Astrocyte (in vitro differentiated cells and primary cell): ENCODE measurements at regions not wholly inside any gene's neighbourhood (a gene's known extent, or its start where the extent isn't known, plus 50 kb on each side); places are given as distances from the start of the nearest gene placed in this dataset.

Experiments
- DNase-seq: peaks from one replicate; pipeline ENCODE4 v3.0.0-alpha.2; 2010; ENCODE audit warnings: low read depth
- FAIRE-seq: peaks from 2 replicates; lab custom pipeline; 2011; peaks lifted over from hg19 to GRCh38; lab: Jason Lieb, UNC
- H2AFZ ChIP-seq: 2 replicates; pipeline ENCODE4 v1.6.0; 2012; ENCODE audit warnings: low read depth, low read length, inconsistent platforms
- H3K27ac ChIP-seq: 2 replicates; pipeline ENCODE4 v1.5.1; 2011; ENCODE audit warnings: low read depth, low read length, inconsistent platforms
- H3K27me3 ChIP-seq: 2 replicates; pipeline ENCODE4 v1.6.0; 2011; ENCODE audit warnings: low read length, inconsistent platforms; ENCODE audit not compliant: insufficient read depth
- H3K36me3 ChIP-seq: 2 replicates; pipeline ENCODE4 v1.5.1; 2011; ENCODE audit warnings: low read length, inconsistent platforms; ENCODE audit not compliant: insufficient read depth
- H3K4me1 ChIP-seq: 2 replicates; pipeline ENCODE4 v1.5.1; 2011; ENCODE audit warnings: low read length, inconsistent platforms; ENCODE audit not compliant: insufficient read depth
- H3K4me2 ChIP-seq: 2 replicates; pipeline ENCODE4 v1.6.0; 2012; ENCODE audit warnings: low read length, inconsistent platforms
- H3K4me3 ChIP-seq: 2 replicates; pipeline ENCODE4 v1.5.1; 2011; ENCODE audit warnings: low read depth, mild to moderate bottlenecking, low read length, inconsistent platforms; ENCODE audit not compliant: insufficient read depth
- H3K79me2 ChIP-seq: 2 replicates; pipeline ENCODE4 v1.6.0; 2012; ENCODE audit warnings: mild to moderate bottlenecking, low read length, inconsistent platforms; ENCODE audit not compliant: insufficient read depth
- H3K9ac ChIP-seq: 2 replicates; pipeline ENCODE4 v1.6.0; 2012; ENCODE audit warnings: mild to moderate bottlenecking, low read length, inconsistent platforms
- H3K9me3 ChIP-seq: 2 replicates; pipeline ENCODE4 v1.5.1; 2012; ENCODE audit warnings: low read depth, mild to moderate bottlenecking, low read length, inconsistent platforms; ENCODE audit not compliant: insufficient read depth
- H4K20me1 ChIP-seq: 2 replicates; pipeline ENCODE4 v1.6.0; 2012; ENCODE audit warnings: low read length, inconsistent platforms; ENCODE audit not compliant: insufficient read depth
- H3K27ac Mint-ChIP-seq: one replicate; pipeline ENCODE4 v1.8.0; 2021; ENCODE audit warnings: mild to moderate bottlenecking, mixed read lengths; ENCODE audit not compliant: unreplicated experiment
- H3K27me3 Mint-ChIP-seq: one replicate; pipeline ENCODE4 v1.8.0; 2021; ENCODE audit warnings: low read depth, mixed read lengths; ENCODE audit not compliant: unreplicated experiment
- H3K36me3 Mint-ChIP-seq: one replicate; pipeline ENCODE4 v1.8.0; 2021; ENCODE audit warnings: low read depth, mixed read lengths; ENCODE audit not compliant: unreplicated experiment
- H3K4me1 Mint-ChIP-seq: one replicate; pipeline ENCODE4 v1.8.0; 2021; ENCODE audit warnings: low read depth, mixed read lengths; ENCODE audit not compliant: unreplicated experiment
- H3K4me3 Mint-ChIP-seq: one replicate; pipeline ENCODE4 v1.8.0; 2021; ENCODE audit warnings: mild to moderate bottlenecking, moderate library complexity, mixed read lengths; ENCODE audit not compliant: unreplicated experiment
- H3K9me3 Mint-ChIP-seq: one replicate; pipeline ENCODE4 v1.8.0; 2021; ENCODE audit warnings: mild to moderate bottlenecking, mixed read lengths; ENCODE audit not compliant: unreplicated experiment
- EZH2 ChIP-seq: IDR thresholded peaks from 2 replicates; pipeline ENCODE4 v1.6.1; 2012; ENCODE audit warnings: mild to moderate bottlenecking, low read length, inconsistent platforms; ENCODE audit not compliant: insufficient read depth
- TF ChIP-seq, protein P1 (sequence below): IDR thresholded peaks from 2 replicates; pipeline ENCODE4 v1.5.1; 2011; ENCODE audit warnings: low read depth, mild to moderate bottlenecking, inconsistent platforms, low read length, moderate library complexity; ENCODE audit not compliant: insufficient read depth

DNA sequence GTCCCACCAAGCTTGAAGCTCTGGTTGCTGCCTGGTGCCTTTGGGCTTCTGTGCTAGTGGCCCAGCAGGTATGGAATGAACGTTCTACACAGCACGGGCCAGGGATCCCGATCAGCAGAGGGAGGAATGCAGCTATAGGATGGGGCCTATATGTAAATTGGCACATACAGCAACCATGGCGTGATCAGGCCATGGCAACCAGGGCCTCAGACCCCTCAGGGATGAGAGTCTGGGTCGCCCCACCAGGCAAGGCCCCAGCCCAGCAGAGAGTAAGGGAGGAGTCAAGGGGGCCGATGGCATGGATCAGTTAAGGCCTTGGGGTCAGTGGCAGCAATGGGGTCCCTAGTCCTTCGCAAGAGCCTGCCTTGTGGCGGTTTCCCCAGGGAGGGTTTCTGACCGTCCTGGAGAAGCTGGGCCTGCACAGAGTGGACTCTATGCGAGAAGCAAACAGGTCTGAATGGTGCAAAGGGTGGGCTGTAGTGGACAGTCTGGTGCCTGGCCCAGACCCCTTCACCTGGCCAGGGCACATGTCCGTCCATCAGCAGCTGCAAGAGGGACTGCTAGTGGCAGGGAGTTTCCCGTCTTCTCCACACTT, 98.2 kb upstream of the SLC22A11 start:
- H4K20me1 ChIP-seq = no peaks in the 10 kb centered on the region
- Mint-ChIP-seq H3K27ac (no peak overlapping the region), H3K9me3 (peaks cover 9% of the 10 kb centered on the region), H3K4me3 (no peak overlapping the region), H3K36me3 (peaks cover 2% of the 10 kb centered on the region), H3K27me3 (peaks cover 30% of the 10 kb centered on the region), H3K4me1 (peaks cover 2% of the 10 kb centered on the region)
- H3K4me2 ChIP-seq = no peak overlapping the region
- H3K4me3 ChIP-seq = no peak overlapping the region
- TF ChIP-seq, protein P1, sequence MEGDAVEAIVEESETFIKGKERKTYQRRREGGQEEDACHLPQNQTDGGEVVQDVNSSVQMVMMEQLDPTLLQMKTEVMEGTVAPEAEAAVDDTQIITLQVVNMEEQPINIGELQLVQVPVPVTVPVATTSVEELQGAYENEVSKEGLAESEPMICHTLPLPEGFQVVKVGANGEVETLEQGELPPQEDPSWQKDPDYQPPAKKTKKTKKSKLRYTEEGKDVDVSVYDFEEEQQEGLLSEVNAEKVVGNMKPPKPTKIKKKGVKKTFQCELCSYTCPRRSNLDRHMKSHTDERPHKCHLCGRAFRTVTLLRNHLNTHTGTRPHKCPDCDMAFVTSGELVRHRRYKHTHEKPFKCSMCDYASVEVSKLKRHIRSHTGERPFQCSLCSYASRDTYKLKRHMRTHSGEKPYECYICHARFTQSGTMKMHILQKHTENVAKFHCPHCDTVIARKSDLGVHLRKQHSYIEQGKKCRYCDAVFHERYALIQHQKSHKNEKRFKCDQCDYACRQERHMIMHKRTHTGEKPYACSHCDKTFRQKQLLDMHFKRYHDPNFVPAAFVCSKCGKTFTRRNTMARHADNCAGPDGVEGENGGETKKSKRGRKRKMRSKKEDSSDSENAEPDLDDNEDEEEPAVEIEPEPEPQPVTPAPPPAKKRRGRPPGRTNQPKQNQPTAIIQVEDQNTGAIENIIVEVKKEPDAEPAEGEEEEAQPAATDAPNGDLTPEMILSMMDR = no peak
- TF ChIP-seq EZH2 = no peak
- no peaks in the 10 kb centered on the region for H3K79me2 ChIP-seq
- no peaks in the 10 kb centered on the region for H3K36me3 ChIP-seq
- no peak overlapping the region for H3K27ac ChIP-seq
- no peak overlapping the region for H2AFZ ChIP-seq
- no peaks in the 10 kb centered on the region for H3K4me1 ChIP-seq
- H3K9me3 ChIP-seq = no peaks in the 10 kb centered on the region
- H3K9ac ChIP-seq = no peak overlapping the region
- FAIRE-seq (no peak), DNase-seq (no peak)
- no peaks in the 10 kb centered on the region for H3K27me3 ChIP-seq

DNA sequence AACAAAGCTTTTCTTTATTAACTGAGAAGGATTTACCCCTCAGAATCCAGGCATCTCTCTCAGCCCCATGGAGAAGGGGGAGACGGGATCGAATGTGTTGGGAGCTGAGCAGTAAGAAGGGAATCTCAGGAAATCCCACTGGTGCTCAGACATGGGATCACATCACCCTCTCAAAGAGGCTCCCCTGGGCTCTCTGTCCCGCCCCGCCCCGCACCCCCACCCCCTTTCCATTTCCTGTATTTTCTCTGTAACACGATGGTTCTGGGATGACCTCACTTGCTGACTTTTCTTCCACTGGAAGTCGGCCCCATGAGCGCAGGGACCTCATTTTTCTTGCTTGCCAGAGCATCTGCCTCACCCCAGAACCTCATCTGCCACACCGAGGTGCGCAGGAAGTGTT, 96.7 kb upstream of the SLC22A11 start:
- FAIRE-seq (no peak), DNase-seq (no peak)
- no peak for TF ChIP-seq EZH2
- TF ChIP-seq, protein P1 = no peak
- H3K36me3 Mint-ChIP-seq = peaks cover 2% of the 10 kb centered on the region
- Histone ChIP-seq H3K36me3 (no peaks in the 10 kb centered on the region), H3K4me3 (no peak overlapping the region), H3K27ac (no peak overlapping the region), H3K9me3 (no peaks in the 10 kb centered on the region), H3K9ac (no peak overlapping the region), H3K79me2 (no peaks in the 10 kb centered on the region), H4K20me1 (no peaks in the 10 kb centered on the region), H3K27me3 (peaks cover under 1% of the 10 kb centered on the region), H3K4me2 (peak overlapping the region; percentile 25), H3K4me1 (no peaks in the 10 kb centered on the region), H2AFZ (no peak overlapping the region)
- H3K4me1 Mint-ChIP-seq = peaks cover 5% of the 10 kb centered on the region
- no peak overlapping the region for H3K27ac Mint-ChIP-seq
- peaks cover 6% of the 10 kb centered on the region for H3K9me3 Mint-ChIP-seq
- no peak overlapping the region for H3K4me3 Mint-ChIP-seq
- H3K27me3 Mint-ChIP-seq = peaks cover 21% of the 10 kb centered on the region

DNA sequence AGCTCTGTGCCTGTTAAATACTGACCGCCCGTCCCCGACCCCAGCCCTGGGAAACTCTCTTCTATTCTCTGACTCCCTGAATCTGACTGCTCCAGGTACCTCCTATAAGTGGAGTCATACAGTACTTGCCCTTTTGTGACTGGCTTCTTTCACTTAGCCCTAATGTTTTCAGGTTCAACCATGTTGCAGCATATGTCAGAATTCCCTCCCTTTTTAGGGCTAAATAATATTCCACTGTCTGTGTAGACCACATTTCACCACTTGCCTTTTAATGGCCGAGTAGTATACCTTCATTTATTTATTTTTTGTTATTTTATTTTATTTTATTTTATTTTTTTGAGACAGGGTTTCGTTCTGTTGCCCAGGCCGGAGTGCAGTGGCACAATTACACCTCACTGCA, 96.1 kb upstream of the SLC22A11 start:
- H3K9me3 Mint-ChIP-seq = peaks cover 6% of the 10 kb centered on the region

More for the DNA sequence above, 96.1 kb upstream of the SLC22A11 start:
- H3K27me3 ChIP-seq = peaks cover 4% of the 10 kb centered on the region
- no peaks in the 10 kb centered on the region for H3K36me3 ChIP-seq
- Mint-ChIP-seq H3K27me3 (peaks cover 21% of the 10 kb centered on the region), H3K36me3 (peaks cover 2% of the 10 kb centered on the region), H3K4me1 (peaks cover 9% of the 10 kb centered on the region), H3K27ac (no peak overlapping the region), H3K4me3 (no peak overlapping the region)
- FAIRE-seq (no peak), DNase-seq (no peak)
- H3K4me2 ChIP-seq = no peak overlapping the region
- no peaks in the 10 kb centered on the region for H3K79me2 ChIP-seq
- H3K9ac ChIP-seq = no peak overlapping the region
- TF ChIP-seq, protein P1 = no peak
- no peak for TF ChIP-seq EZH2
- no peaks in the 10 kb centered on the region for H4K20me1 ChIP-seq
- no peak overlapping the region for H3K4me3 ChIP-seq
- H3K9me3 ChIP-seq = no peaks in the 10 kb centered on the region
- H3K27ac ChIP-seq = no peak overlapping the region
- H2AFZ ChIP-seq = no peak overlapping the region
- H3K4me1 ChIP-seq = no peaks in the 10 kb centered on the region
